AG09319 (cell line): ENCODE measurements at regions not wholly inside any gene's neighbourhood (a gene's known extent, or its start where the extent isn't known, plus 50 kb on each side); places are given as distances from the start of the nearest gene placed in this dataset.
A peak's percentile ranks its signal among the peaks of the same experiment; 100 is the strongest.
"Not testable (repeated sequence)": the region's sequence is repeated elsewhere in the genome, so short reads cannot be mapped to it uniquely, and the experiment has no call there.

Experiments
- DNase-seq: peaks from one replicate; pipeline ENCODE4 v3.0.0-alpha.2; 2010; ENCODE audit warnings: low read depth; ENCODE audit errors: extremely low read depth
- TF ChIP-seq, protein P1 (sequence below): IDR thresholded peaks from 2 replicates; pipeline ENCODE4 v1.5.1; 2011; ENCODE audit warnings: low read depth, mild to moderate bottlenecking, inconsistent platforms, low read length, moderate library complexity

- TF ChIP-seq, protein P1, sequence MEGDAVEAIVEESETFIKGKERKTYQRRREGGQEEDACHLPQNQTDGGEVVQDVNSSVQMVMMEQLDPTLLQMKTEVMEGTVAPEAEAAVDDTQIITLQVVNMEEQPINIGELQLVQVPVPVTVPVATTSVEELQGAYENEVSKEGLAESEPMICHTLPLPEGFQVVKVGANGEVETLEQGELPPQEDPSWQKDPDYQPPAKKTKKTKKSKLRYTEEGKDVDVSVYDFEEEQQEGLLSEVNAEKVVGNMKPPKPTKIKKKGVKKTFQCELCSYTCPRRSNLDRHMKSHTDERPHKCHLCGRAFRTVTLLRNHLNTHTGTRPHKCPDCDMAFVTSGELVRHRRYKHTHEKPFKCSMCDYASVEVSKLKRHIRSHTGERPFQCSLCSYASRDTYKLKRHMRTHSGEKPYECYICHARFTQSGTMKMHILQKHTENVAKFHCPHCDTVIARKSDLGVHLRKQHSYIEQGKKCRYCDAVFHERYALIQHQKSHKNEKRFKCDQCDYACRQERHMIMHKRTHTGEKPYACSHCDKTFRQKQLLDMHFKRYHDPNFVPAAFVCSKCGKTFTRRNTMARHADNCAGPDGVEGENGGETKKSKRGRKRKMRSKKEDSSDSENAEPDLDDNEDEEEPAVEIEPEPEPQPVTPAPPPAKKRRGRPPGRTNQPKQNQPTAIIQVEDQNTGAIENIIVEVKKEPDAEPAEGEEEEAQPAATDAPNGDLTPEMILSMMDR: no peak
- no peak for DNase-seq
Measured at GRCh38 chr16:29226782-29227181, 179.7 kb downstream of the NPIPB11 start.

- DNase-seq: not testable (repeated sequence)
Measured at GRCh38 chr16:29224675-29225074, 181.8 kb downstream of the NPIPB11 start.

DNA sequence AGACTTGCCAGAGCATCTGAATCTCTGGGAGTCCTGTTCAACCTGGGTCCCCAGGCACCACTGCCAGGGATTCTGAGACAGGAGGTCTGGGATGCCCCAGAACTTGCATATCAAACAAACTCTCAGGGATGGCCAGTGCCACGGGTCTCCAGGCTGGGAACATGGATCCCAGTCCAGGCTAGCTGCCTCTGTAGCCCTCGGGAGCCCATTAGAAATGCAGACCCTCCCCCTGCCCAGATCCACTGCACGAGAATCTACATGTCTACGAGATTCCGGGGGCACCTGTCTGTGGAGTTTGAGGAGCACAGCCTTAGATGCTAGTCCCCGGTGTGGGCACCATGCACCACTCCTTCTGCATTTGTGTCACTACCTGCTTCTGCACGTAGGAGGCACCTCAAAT, 183.9 kb downstream of the NPIPB11 start:
- DNase-seq: not testable (repeated sequence)

- DNase-seq: not testable (repeated sequence)
Measured at GRCh38 chr16:29222008-29222407, 184.5 kb downstream of the NPIPB11 start.

DNA sequence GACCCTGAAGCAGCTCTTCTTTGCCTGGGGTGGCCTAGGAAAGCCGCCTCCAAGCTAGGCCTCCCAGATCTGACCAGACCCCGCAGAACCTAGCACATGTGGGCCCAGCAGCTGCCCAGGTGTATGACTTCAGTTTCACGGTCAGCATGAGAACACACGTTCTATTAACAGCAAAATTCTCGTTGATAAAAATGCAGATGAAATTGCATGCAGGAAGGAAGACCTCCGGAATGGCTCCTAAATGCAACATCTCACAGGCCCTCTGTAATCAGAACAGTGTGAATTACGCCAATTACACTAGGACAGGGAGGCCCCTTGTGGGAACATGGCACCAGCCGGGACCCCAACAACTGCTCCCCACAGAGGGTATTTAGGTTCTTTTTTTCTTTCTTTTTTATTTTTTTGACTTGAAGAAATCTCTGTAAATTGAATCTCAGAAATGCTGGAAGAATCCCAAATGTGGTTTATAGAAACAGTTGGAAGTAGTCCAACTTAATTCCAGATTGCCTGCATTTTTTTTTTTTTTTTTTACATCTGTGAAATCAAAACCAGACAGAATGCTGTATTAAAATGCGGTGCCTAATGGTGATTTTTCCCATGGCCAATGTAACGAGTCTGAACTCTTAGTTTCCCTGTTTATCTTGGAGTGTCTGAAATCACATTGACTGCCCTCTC, 185.1 kb downstream of the NPIPB11 start:
- DNase-seq: peak; percentile 63

DNA sequence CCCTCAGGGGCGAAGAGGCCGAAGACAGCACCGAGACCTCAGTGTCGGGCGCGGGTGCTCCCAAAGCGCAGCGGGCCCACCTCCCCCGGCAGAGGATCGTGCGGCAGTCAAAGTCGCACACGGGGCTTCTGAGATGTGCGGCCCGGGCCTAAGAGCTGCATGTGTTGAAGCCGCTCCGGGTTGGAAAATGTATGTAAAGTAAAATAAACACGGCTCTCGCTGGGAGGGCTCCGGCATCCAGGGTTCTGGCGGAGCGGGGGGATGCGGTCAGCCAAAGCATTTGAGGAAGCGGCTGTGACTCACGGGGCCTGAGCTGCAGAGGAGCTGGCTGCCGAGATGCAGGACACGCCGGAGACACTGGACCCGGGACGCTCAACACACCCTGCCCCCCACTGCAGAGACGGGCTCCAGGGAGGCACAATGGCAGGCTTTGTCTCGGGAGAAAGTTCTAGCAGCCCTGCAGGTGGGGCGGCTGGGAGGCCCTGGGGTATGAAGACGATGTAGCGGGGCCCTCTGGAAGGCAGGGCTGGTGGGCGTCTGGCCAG, 185.8 kb downstream of the NPIPB11 start:
- DNase-seq: peak; percentile 71

DNA sequence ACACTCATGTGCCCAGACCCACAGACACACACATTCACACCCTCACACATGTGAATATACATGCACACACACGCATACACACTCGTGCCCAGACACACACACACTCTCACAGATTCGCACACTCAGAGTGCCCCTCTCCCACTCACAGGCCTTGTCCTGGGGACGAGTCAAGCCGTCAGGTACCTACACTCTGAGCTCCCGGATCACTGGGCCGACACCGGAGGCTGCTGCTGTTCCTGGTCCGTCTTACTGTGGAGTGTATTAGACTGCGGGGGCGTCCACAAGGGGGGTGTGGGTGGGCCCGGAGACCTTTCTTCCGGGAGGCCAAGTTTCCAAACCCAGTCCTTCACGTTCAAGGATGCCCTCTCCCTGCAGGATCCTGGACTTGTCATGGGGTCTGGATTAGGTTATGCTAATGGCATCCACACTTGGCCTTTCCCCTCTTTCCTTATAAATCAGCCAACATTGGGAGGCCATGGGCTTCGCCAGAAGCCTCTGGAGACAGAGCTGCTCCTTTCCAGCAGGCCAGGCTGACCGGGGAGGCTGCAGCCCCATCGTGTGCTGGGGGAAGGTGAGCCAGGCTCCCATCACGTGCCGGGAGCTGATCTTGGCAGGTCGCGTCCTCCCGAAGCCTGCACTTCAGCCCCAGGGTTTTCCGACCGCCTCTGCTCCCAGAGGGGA, 186.4 kb downstream of the NPIPB11 start:
- DNase-seq: not testable (repeated sequence)

DNA sequence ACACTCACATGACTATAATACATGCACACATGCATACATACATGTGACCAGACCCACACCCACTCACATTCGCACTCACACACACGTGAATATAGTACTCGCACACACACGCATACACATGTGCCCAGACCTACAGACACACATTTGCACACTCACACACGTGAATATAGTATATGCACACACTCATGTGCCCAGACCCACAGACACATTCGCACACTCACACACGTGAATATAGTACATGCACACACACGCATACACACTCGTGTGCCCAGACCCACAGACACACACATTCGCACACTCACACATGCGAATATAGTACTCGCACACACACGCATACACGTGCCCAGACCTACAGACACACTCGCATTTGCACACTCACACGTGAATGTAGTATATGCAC, 186.9 kb downstream of the NPIPB11 start:
- not testable (repeated sequence) for DNase-seq

GRCh38 chr16:29218649-29219048, 187.9 kb downstream of the NPIPB11 start:
- DNase-seq: not testable (repeated sequence)

DNA sequence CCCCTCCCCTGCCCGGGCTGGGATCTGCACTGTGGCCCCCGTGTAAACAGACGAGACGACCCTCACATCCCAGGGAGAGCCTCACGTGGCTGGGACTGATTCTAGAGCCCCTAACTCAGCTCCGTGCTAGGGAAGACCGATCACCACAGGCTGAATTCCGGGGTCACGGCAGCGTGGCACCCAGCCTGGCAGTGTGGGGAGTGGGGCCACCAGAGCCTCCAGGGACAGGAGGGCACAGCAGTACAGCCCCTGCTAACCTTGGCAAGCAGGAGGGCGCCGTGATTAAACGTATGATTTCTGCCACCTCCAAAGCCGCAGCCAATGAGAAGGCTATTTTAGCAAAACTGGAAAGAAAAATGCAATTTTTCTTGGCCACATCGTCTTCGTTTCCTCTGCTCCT, 188.3 kb downstream of the NPIPB11 start:
- not testable (repeated sequence) for DNase-seq

GRCh38 chr16:29217752-29218126, 188.8 kb downstream of the NPIPB11 start:
- DNase-seq: not testable (repeated sequence)

GRCh38 chr16:29217104-29217751, 189.3 kb downstream of the NPIPB11 start:
- not testable (repeated sequence) for DNase-seq

GRCh38 chr16:29213770-29214169, 192.7 kb downstream of the NPIPB11 start:
- DNase-seq: not testable (repeated sequence)

DNA sequence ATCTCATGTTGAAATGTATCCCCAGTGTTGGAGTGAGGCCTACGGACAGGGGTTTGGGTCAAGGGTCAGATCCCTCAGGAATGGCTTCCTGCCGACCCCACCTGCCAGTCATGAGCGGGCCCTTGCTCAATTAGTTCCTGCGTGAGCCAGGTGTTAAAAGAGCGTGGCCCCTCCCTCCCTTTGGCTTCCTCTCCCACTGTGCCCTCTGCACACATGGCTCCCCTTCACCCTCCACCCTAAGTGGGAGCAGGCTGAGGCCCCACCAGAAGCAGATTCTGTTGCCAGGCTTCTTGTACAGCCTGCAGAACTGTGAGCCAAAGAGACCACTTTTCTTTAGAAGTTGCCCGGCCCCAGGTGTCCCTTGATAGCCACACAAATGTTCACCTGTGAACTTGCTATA, 193.3 kb downstream of the NPIPB11 start:
- not testable (repeated sequence) for DNase-seq

DNA sequence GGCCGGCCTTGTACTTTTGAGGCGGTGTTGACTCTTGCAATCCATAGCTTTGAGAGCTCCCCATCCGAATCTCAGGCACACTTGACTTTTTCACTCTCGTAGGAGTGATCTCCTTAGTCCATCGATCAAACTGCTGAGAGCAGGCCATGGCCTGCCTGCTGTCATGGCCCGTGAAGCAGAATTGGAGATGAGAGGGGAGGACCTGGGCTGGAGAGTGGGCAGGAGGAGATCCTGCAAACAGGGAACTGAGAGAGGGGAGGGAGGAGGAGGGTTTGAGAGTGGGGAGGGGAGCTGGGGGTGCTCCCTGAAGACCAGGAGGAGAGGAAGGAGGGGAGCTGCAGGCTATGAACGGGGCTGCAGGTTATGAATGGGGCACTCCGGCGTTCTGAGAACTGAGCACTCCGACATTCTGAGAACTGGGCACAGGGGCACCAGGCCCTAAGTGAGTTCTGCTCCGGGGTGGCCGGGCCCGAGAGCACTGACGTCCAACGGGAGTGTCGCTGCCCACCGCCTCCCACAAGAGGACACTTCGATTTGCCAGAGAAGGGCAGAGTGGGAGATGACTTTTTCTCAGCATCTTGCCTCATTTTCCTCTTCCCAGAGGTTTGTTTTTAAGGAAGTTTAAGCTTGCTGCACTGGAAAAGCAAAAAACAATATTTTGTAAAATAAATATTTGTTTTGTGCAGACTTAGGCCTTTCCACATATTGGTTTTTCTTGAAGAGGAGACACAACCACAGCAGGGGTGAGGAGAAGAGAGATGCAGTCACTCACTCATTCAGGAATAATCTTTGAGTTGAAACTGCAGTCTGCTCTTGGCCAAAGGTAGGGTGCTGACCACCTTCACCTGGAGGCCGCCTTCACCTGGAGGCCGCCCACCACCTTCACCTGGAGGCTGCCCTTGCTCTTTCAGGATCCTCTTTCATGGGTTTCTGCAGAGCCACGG, 194.2 kb downstream of the NPIPB11 start:
- DNase-seq: not testable (repeated sequence)

GRCh38 chr16:29211456-29211855, 195.1 kb downstream of the NPIPB11 start:
- DNase-seq: not testable (repeated sequence)

DNA sequence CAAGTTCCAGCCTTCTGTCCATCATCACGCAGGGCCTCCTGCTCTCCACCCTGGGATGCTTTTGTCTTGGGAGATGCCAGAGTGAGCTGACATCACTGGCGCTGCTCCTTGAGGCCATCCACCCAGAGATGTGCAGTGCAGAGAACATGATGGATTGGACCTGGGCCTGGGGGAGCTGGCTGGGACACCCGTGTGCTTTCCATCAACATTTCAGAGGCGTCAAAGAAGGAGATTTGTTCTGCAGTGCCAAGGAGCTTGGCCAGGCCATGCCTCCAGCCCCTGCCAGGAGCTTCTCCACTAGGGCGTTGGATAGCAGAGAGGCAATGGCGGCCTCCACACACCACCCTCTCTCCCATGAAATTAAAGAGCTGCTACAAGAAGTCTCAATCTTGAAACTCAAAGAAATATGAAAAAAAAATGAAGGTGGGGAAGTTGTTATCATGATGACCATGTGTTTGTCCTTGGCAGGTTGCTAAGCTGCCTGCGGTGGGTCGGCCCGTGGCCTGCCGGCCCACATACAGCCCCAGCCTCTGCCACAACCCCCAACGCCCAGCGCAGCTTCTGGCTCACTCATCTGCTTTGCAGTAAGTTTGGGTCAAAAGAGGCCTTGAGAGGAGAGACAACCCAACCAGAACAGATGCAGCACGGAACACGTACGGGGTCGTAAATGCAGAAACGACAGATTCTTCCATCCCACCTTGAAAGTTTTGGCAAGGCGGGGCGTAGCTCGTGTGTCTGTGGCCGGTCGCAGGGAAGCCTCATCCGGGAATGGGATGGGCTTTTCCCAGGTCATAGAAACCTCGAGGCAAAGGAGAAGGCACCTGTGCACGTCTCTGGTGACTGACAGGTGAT, 196.0 kb downstream of the NPIPB11 start:
- DNase-seq: not testable (repeated sequence)

GRCh38 chr16:29206120-29206519, 200.4 kb downstream of the NPIPB11 start:
- not testable (repeated sequence) for DNase-seq
